CD4-positive, alpha-beta T cell treated with Interferon alpha-2 for 1 hour (primary cell): ENCODE measurements at regions not wholly inside any gene's neighbourhood (a gene's known extent, or its start where the extent isn't known, plus 50 kb on each side); places are given as distances from the start of the nearest gene placed in this dataset.

Experiments used
- DNase-seq, 2 donors: peaks; one replicate each; pipeline ENCODE4 v3.0.0-alpha.2; 2020 to 2022

DNA sequence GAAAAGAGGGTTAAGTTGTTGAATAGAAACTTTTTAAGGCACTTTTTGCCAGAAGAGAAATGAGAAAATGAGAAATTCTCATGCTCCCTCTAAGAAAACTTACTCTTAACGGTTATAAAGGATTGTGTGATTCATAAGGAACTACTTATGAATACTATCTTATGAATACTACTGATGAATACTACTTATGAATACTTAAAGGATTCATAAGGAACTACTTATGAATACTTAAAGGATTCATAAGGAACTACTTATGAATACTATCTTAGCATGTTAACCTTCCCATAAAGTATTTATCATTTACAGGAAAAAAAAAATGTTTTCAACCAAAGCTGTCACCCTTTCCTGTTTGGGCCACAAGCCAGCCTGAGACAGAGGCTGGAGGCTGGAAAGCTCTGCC, 53.1 kb upstream of the UCN3 start:
- no peak for DNase-seq

DNA sequence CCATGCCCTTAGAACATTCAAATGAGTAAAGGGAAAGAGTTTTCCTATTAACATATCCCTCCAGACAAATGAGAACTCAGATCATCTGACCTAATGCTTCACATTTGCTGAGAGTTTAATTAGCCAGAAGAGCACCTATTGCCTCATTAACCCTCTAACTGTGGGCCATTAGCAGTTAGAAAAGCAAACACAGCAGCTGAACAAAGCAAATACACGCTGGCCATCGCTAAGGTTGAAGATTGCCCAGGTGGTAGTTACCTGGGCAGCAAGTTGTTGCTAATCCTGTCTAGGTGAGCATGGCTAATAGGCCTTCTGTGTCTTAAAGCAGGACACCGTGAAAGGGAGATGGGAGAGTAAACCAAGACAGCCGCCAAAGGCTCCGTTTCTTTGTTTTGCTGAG, 49.9 kb upstream of the UCN3 start:
- DNase-seq: no peak
